ENCODE measurements at regions not wholly inside any gene's neighbourhood (a gene's known extent, or its start where the extent isn't known, plus 50 kb on each side); places are given as distances from the start of the nearest gene placed in this dataset.

- TF ChIP-seq POLR2AphosphoS5 (IDR thresholded peaks at IDR 0.05) (no peak), CTCF (IDR thresholded peaks at IDR 0.05) (no peak)
Observed at GRCh38 chr5:124194282-124194681, 552.2 kb downstream of the ZNF608 start.
